ENCODE measurements at regions not wholly inside any gene's neighbourhood (a gene's known extent, or its start where the extent isn't known, plus 50 kb on each side); places are given as distances from the start of the nearest gene placed in this dataset.

DNA sequence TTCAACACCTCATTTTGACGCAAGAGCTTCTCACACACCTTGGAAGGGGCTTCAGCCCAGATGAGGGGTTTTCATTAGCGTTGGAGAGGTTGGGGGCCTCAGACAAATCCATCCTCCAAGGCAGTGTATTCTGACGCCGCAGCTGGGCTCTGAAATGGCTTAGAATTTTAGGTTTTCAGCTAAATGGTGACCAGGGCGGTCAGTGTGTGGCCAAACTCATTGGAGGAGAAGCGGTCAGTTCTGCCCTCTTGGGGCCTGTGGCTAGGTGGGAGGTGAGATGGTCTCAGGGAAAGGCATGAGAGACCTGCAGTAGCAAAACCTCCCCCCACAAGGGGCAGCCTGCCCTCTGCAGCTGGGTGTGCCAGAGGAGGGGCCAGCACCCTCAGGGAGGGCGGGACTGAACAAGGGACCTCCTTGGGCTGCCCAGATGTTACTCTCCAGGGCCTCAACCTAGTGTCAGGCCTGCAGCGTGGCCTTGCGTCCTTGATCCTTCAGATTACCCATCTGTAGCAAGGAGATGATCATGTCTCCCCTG lies 155.8 kb downstream of the URI1 start:
- ChIA-PET RAD21 (ENCODE audit: low non-redundant PET in 1 of 2, low total read pairs in 2 of 2, uncharacterized antibody in 2 of 2, unreplicated experiment in 2 of 2) (no interaction called here), POLR2A (no interaction called here), CTCF (no interaction called here)
- no peak overlapping the region for H3K4me3 ChIP-seq (replicated peaks in 1 of 2; ENCODE audit: low read depth in 1 of 2, low read length in 2 of 2)
- intact Hi-C loops (cut with micrococcal nuclease), result no loop called here
- DNase-seq (ENCODE audit: low read depth, low spot score) (no peak), ATAC-seq (peak; percentile 57; the same call in 1 of the 2 replicates)
- no TSS peak for BruUV-seq (replicated peaks)
- no peak overlapping the region for H3K4me2 ChIP-seq (ENCODE audit: low read length)
- H2AFZ ChIP-seq (ENCODE audit: low read depth, low read length, poor library complexity, severe bottlenecking), result no peak overlapping the region
- no peaks in the 10 kb centered on the region for H3K27me3 ChIP-seq (ENCODE audit: insufficient read depth, low read length)
- TF ChIP-seq, protein P1, sequence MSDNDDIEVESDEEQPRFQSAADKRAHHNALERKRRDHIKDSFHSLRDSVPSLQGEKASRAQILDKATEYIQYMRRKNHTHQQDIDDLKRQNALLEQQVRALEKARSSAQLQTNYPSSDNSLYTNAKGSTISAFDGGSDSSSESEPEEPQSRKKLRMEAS (IDR thresholded peaks at IDR 0.05), result no peak
- no peak for TF ChIP-seq EZH2 (IDR thresholded peaks at IDR 0.05)
- TF ChIP-seq FOSL1 (IDR thresholded peaks at IDR 0.05; ENCODE audit: low read depth), result no peak
- TF ChIP-seq TCF7L2 (IDR thresholded peaks at IDR 0.05; ENCODE audit: borderline replicate concordance, extremely low read depth, insufficient read depth, insufficient read length), result no peak
- H3K9me3 ChIP-seq (ENCODE audit: control insufficient read depth in 1 of 2, insufficient read depth in 1 of 2, low read depth in 1 of 2, low read length in 2 of 2), result no peaks in the 10 kb centered on the region
- no peak overlapping the region for H3K27ac ChIP-seq (ENCODE audit: low read depth, low read length)
- no peaks in the 10 kb centered on the region for H3K36me3 ChIP-seq (ENCODE audit: control insufficient read depth in 1 of 2, insufficient read depth in 2 of 2, low read length in 2 of 2)
- H3K9me2 ChIP-seq (ENCODE audit: insufficient read depth), result no peaks in the 10 kb centered on the region
- no peaks in the 10 kb centered on the region for H3K4me1 ChIP-seq (ENCODE audit: control insufficient read depth in 1 of 2, insufficient read depth in 2 of 2, low read length in 2 of 2)
- no peaks in the 10 kb centered on the region for H3K79me2 ChIP-seq (ENCODE audit: insufficient read depth, low read length)
- no peaks in the 10 kb centered on the region for H4K20me1 ChIP-seq (ENCODE audit: insufficient read depth)
- no peak overlapping the region for H3K9ac ChIP-seq (ENCODE audit: low read length)

DNA sequence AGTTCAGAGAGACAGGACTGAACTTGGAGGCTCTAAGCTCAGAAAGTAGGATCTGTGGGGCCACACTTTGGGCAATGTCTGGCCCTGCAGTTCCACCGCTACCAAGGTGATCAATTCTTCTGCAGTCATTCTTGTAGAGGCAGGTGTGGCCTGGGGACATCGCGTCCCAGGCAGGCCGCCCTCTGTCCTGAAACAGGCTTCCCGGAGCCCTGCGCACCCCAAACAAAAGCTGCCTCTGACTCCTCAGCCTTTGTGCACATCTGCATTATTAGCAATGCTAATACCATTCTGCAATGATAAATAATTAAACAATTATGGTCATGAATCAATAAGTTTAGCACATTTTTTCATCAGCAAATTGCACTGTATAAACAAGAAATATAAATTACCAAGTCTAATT lies 160.2 kb downstream of the URI1 start:
- H3K36me3 ChIP-seq (ENCODE audit: control insufficient read depth in 1 of 2, insufficient read depth in 2 of 2, low read length in 2 of 2), result no peaks in the 10 kb centered on the region
- H3K9ac ChIP-seq (ENCODE audit: low read length), result no peak overlapping the region
- RAD21 ChIA-PET (ENCODE audit: low non-redundant PET in 1 of 2, low total read pairs in 2 of 2, uncharacterized antibody in 2 of 2, unreplicated experiment in 2 of 2), result no interaction called here
- intact Hi-C loops (cut with micrococcal nuclease), result no loop called here
- H2AFZ ChIP-seq (ENCODE audit: low read depth, low read length, poor library complexity, severe bottlenecking), result no peak overlapping the region
- POLR2A ChIA-PET, result no interaction called here
- no peaks in the 10 kb centered on the region for H3K9me2 ChIP-seq (ENCODE audit: insufficient read depth)
- no peaks in the 10 kb centered on the region for H3K79me2 ChIP-seq (ENCODE audit: insufficient read depth, low read length)
- H4K20me1 ChIP-seq (ENCODE audit: insufficient read depth), result no peaks in the 10 kb centered on the region
- no peak overlapping the region for H3K27ac ChIP-seq (ENCODE audit: low read depth, low read length)
- H3K9me3 ChIP-seq (ENCODE audit: control insufficient read depth in 1 of 2, insufficient read depth in 1 of 2, low read depth in 1 of 2, low read length in 2 of 2), result no peaks in the 10 kb centered on the region
- CTCF ChIA-PET, result no interaction called here
- BruUV-seq (replicated peaks), result no TSS peak
- no peaks in the 10 kb centered on the region for H3K4me1 ChIP-seq (ENCODE audit: control insufficient read depth in 1 of 2, insufficient read depth in 2 of 2, low read length in 2 of 2)
- TF ChIP-seq JUND (IDR thresholded peaks at IDR 0.05), result no peak
- TF ChIP-seq, protein P2, sequence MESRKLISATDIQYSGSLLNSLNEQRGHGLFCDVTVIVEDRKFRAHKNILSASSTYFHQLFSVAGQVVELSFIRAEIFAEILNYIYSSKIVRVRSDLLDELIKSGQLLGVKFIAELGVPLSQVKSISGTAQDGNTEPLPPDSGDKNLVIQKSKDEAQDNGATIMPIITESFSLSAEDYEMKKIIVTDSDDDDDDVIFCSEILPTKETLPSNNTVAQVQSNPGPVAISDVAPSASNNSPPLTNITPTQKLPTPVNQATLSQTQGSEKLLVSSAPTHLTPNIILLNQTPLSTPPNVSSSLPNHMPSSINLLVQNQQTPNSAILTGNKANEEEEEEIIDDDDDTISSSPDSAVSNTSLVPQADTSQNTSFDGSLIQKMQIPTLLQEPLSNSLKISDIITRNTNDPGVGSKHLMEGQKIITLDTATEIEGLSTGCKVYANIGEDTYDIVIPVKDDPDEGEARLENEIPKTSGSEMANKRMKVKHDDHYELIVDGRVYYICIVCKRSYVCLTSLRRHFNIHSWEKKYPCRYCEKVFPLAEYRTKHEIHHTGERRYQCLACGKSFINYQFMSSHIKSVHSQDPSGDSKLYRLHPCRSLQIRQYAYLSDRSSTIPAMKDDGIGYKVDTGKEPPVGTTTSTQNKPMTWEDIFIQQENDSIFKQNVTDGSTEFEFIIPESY (IDR thresholded peaks at IDR 0.05; ENCODE audit: extremely low read depth, insufficient replicate concordance, low read length), result no peak
- no peak for TF ChIP-seq ZFX (IDR thresholded peaks at IDR 0.05)
- TF ChIP-seq, protein P3, sequence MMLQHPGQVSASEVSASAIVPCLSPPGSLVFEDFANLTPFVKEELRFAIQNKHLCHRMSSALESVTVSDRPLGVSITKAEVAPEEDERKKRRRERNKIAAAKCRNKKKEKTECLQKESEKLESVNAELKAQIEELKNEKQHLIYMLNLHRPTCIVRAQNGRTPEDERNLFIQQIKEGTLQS (IDR thresholded peaks at IDR 0.05), result no peak
- no peak for TF ChIP-seq EGR1 (IDR thresholded peaks at IDR 0.05; ENCODE audit: low read depth)
- TF ChIP-seq CEBPB (IDR thresholded peaks at IDR 0.05; ENCODE audit: low read depth), result no peak
- no peak for TF ChIP-seq EZH2phosphoT487 (IDR thresholded peaks at IDR 0.05; ENCODE audit: borderline replicate concordance)
- no peak for TF ChIP-seq POLR2AphosphoS5 (IDR thresholded peaks at IDR 0.05; ENCODE audit: low read depth, low read length)
- TF ChIP-seq RAD21 (IDR thresholded peaks at IDR 0.05; ENCODE audit: low read depth), result no peak
- no peak for TF ChIP-seq TCF7L2 (IDR thresholded peaks at IDR 0.05; ENCODE audit: borderline replicate concordance, extremely low read depth, insufficient read depth, insufficient read length)
- TF ChIP-seq ZNF274 (IDR thresholded peaks at IDR 0.05; ENCODE audit: low read depth, low read length), result no peak
- TF ChIP-seq, protein P4, sequence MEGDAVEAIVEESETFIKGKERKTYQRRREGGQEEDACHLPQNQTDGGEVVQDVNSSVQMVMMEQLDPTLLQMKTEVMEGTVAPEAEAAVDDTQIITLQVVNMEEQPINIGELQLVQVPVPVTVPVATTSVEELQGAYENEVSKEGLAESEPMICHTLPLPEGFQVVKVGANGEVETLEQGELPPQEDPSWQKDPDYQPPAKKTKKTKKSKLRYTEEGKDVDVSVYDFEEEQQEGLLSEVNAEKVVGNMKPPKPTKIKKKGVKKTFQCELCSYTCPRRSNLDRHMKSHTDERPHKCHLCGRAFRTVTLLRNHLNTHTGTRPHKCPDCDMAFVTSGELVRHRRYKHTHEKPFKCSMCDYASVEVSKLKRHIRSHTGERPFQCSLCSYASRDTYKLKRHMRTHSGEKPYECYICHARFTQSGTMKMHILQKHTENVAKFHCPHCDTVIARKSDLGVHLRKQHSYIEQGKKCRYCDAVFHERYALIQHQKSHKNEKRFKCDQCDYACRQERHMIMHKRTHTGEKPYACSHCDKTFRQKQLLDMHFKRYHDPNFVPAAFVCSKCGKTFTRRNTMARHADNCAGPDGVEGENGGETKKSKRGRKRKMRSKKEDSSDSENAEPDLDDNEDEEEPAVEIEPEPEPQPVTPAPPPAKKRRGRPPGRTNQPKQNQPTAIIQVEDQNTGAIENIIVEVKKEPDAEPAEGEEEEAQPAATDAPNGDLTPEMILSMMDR (IDR thresholded peaks at IDR 0.05 in 2 of 3, conservative IDR thresholded peaks at IDR 0.05 in 1 of 3; ENCODE audit: borderline replicate concordance in 1 of 3, insufficient read depth in 1 of 3, low read depth in 2 of 3, low read length in 2 of 3), result no peak
- no peak for TF ChIP-seq FOSL1 (IDR thresholded peaks at IDR 0.05; ENCODE audit: low read depth)
- no peak for TF ChIP-seq POLR2A (IDR thresholded peaks at IDR 0.05; ENCODE audit: borderline replicate concordance, extremely low read depth, insufficient read depth, insufficient read length)
- no peak for DNase-seq (ENCODE audit: low read depth, low spot score)
- no peak for ATAC-seq
- no peak overlapping the region for H3K4me2 ChIP-seq (ENCODE audit: low read length)
- no peaks in the 10 kb centered on the region for H3K27me3 ChIP-seq (ENCODE audit: insufficient read depth, low read length)
- H3K4me3 ChIP-seq (replicated peaks in 1 of 2; ENCODE audit: low read depth in 1 of 2, low read length in 2 of 2), result no peak overlapping the region
